ENCODE measurements at regions not wholly inside any gene's neighbourhood (a gene's known extent, or its start where the extent isn't known, plus 50 kb on each side); places are given as distances from the start of the nearest gene placed in this dataset.

GRCh38 chr6:152896923-152897322, 85.9 kb downstream of the FBXO5 start:
- no peak for DNase-seq (ENCODE audit: low read depth)
- TF ChIP-seq CTCF (IDR thresholded peaks at IDR 0.05; ENCODE audit: low read depth, low read length, missing control alignments), result no peak
- in situ Hi-C loops (cut with HindIII; ENCODE audit: low sequenced_read_pairs), result no loop called here
- no peak overlapping the region for H3K4me3 ChIP-seq (ENCODE audit: low read depth, low read length)

- no peak overlapping the region for H3K4me3 ChIP-seq (ENCODE audit: low read depth, low read length)
- in situ Hi-C loops (cut with HindIII; ENCODE audit: low sequenced_read_pairs), result no loop called here
- DNase-seq (ENCODE audit: low read depth), result peak; percentile 9
- peak; percentile 97 for TF ChIP-seq CTCF (IDR thresholded peaks at IDR 0.05; ENCODE audit: low read depth, low read length, missing control alignments)
These were observed 84.9 kb downstream of the FBXO5 start for GRCh38 chr6:152897807-152898399.

- in situ Hi-C loops (cut with HindIII; ENCODE audit: low sequenced_read_pairs), result no loop called here
- no peak overlapping the region for H3K4me3 ChIP-seq (ENCODE audit: low read depth, low read length)
- no peak for DNase-seq (ENCODE audit: low read depth)
- no peak for TF ChIP-seq CTCF (IDR thresholded peaks at IDR 0.05; ENCODE audit: low read depth, low read length, missing control alignments)
These were observed 78.2 kb downstream of the FBXO5 start for GRCh38 chr6:152904678-152905077.

GRCh38 chr6:152905551-152906299, 77.1 kb downstream of the FBXO5 start:
- no peak for DNase-seq (ENCODE audit: low read depth)
- TF ChIP-seq CTCF (IDR thresholded peaks at IDR 0.05; ENCODE audit: low read depth, low read length, missing control alignments), result no peak
- in situ Hi-C loops (cut with HindIII; ENCODE audit: low sequenced_read_pairs), result no loop called here
- H3K4me3 ChIP-seq (ENCODE audit: low read depth, low read length), result no peak overlapping the region

- in situ Hi-C loops (cut with HindIII; ENCODE audit: low sequenced_read_pairs), result no loop called here
- TF ChIP-seq CTCF (IDR thresholded peaks at IDR 0.05; ENCODE audit: low read depth, low read length, missing control alignments), result no peak
These were observed 73.6 kb downstream of the FBXO5 start for GRCh38 chr6:152909241-152909640.

GRCh38 chr6:152916035-152916434, 66.8 kb downstream of the FBXO5 start:
- no peak for DNase-seq (ENCODE audit: low read depth)
- no peak for TF ChIP-seq CTCF (IDR thresholded peaks at IDR 0.05; ENCODE audit: low read depth, low read length, missing control alignments)
- no peak overlapping the region for H3K4me3 ChIP-seq (ENCODE audit: low read depth, low read length)
- in situ Hi-C loops (cut with HindIII; ENCODE audit: low sequenced_read_pairs), result no loop called here

More at GRCh38 chr6:152909241-152909640, 73.6 kb downstream of the FBXO5 start:
- no peak for DNase-seq (ENCODE audit: low read depth)
- no peak overlapping the region for H3K4me3 ChIP-seq (ENCODE audit: low read depth, low read length)
